ENCODE measurements at regions not wholly inside any gene's neighbourhood (a gene's known extent, or its start where the extent isn't known, plus 50 kb on each side); places are given as distances from the start of the nearest gene placed in this dataset.

- TF ChIP-seq DNMT1 (IDR thresholded peaks at IDR 0.05) (no peak), ZNF318 (IDR thresholded peaks at IDR 0.05; ENCODE audit: borderline replicate concordance in 1 of 2, low read depth in 1 of 2) (no peak), RCOR1 (IDR thresholded peaks at IDR 0.05; ENCODE audit: borderline replicate concordance in 1 of 2, low read depth in 2 of 2, low read length in 2 of 2) (peak in 1 of 2 experiments; percentile 43; a peak in 1 of 4 replicates), ZBTB7A (IDR thresholded peaks at IDR 0.05; ENCODE audit: borderline replicate concordance, control insufficient read depth, low read depth, low read length) (no peak; the same call in 1 of the 2 replicates), HNRNPH1 (optimal IDR thresholded peaks at IDR 0.05; ENCODE audit: low read depth, low read length) (no peak), ZNF121 (CRISPR knock-in tag; conservative IDR thresholded peaks at IDR 0.05) (no peak), SUPT5H (IDR thresholded peaks at IDR 0.05) (peak; percentile 62), PRPF4 (IDR thresholded peaks at IDR 0.05; ENCODE audit: insufficient read depth, low read depth, low read length, poor library complexity, severe bottlenecking) (no peak), XRCC3 (IDR thresholded peaks at IDR 0.05) (no peak), NRF1 (conservative IDR thresholded peaks at IDR 0.05 in 1 of 2, IDR thresholded peaks at IDR 0.05 in 1 of 2) (peak in 1 of 2 experiments; percentile 15; a peak in 1 of 4 replicates)
- TF ChIP-seq, protein P1, sequence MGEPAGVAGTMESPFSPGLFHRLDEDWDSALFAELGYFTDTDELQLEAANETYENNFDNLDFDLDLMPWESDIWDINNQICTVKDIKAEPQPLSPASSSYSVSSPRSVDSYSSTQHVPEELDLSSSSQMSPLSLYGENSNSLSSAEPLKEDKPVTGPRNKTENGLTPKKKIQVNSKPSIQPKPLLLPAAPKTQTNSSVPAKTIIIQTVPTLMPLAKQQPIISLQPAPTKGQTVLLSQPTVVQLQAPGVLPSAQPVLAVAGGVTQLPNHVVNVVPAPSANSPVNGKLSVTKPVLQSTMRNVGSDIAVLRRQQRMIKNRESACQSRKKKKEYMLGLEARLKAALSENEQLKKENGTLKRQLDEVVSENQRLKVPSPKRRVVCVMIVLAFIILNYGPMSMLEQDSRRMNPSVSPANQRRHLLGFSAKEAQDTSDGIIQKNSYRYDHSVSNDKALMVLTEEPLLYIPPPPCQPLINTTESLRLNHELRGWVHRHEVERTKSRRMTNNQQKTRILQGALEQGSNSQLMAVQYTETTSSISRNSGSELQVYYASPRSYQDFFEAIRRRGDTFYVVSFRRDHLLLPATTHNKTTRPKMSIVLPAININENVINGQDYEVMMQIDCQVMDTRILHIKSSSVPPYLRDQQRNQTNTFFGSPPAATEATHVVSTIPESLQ (CRISPR knock-in tag; IDR thresholded peaks at IDR 0.05): no peak
- TF ChIP-seq, protein P2, sequence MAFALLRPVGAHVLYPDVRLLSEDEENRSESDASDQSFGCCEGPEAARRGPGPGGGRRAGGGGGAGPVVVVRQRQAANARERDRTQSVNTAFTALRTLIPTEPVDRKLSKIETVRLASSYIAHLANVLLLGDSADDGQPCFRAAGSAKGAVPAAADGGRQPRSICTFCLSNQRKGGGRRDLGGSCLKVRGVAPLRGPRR (CRISPR knock-in tag; IDR thresholded peaks at IDR 0.05): no peak
- TF ChIP-seq, protein P3, sequence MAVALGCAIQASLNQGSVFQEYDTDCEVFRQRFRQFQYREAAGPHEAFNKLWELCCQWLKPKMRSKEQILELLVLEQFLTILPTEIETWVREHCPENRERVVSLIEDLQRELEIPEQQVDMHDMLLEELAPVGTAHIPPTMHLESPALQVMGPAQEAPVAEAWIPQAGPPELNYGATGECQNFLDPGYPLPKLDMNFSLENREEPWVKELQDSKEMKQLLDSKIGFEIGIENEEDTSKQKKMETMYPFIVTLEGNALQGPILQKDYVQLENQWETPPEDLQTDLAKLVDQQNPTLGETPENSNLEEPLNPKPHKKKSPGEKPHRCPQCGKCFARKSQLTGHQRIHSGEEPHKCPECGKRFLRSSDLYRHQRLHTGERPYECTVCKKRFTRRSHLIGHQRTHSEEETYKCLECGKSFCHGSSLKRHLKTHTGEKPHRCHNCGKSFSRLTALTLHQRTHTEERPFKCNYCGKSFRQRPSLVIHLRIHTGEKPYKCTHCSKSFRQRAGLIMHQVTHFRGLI (CRISPR knock-in tag; IDR thresholded peaks at IDR 0.05): no peak
Measured at GRCh38 chr13:22925881-22926747, 254.7 kb upstream of the SGCG start (continued).
